HG03565 (cell line): ENCODE measurements at regions not wholly inside any gene's neighbourhood (a gene's known extent, or its start where the extent isn't known, plus 50 kb on each side); places are given as distances from the start of the nearest gene placed in this dataset.
"Not testable (repeated sequence)": the region's sequence is repeated elsewhere in the genome, so short reads cannot be mapped to it uniquely, and the experiment has no call there.

ENCODE experiments used
- ATAC-seq: cut with Tn5 transposase; IDR thresholded peaks from one replicate; pipeline ENCODE4 v1.9.1; 2021; ENCODE audit warnings: mild to moderate bottlenecking, moderate library complexity; ENCODE audit not compliant: unreplicated experiment

DNA sequence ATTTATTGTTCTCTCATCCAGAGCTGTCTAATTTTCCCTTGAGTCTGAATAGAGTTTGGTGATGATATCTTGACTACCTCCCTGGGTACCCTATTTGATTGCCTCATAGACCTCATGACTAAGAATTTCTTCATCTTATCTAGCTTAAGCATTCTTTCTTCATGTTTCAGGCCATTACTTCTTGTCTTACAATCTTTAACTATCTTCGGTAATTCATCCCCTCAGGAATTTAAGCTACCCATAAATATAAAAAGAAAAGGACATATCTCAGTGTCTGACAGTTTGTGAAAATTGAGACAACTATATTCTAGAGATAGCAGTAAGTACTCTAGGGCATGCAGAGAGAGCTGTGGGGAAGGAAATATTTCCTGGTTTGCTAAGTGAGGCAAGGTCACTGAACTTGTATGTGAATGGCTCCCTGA, 466.1 kb upstream of the GRID2 start:
- ATAC-seq = no peak

GRCh38 chr4:91838181-91838861, 465.4 kb upstream of the GRID2 start:
- ATAC-seq = no peak

DNA sequence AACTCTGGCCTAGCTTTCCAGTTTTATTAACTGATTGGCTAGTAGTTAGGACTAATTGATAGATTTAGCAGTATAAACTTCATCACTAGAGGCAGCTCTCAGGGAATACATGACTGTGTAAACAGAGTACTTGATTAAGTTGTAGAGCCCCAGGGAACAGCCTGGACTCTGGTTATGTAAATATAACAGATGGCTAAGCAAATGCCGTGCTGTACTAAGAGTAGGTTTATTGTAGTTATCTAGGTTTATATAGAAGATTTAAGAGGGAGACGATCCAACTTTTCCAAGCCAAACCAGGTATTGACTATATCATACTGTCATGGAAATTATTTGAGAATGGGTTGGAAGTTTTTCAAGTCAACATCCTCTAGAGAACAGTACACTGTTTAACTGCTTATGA, 463.4 kb upstream of the GRID2 start:
- ATAC-seq = no peak

DNA sequence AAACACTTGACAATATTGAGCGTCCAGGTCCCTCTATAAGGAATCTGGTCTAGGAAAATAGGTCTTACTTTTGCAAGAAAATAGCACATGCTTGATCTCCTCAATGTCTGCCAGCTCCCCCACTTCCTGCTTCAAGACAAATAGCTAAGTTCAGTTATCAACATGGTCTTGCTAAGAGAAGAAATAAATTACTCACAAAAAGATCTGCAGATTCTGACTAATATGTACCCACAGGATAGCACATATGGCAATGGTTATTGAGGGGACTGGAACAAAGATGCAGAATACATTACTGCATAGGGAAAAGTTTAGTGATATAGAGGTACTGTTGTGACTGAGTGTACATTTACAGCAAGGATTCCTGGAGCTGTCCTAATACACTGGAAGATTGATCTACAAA, 457.5 kb upstream of the GRID2 start:
- ATAC-seq = no peak

- no peak for ATAC-seq
Observed at GRCh38 chr4:91851456-91851855, 452.3 kb upstream of the GRID2 start.

- no peak for ATAC-seq
Observed at GRCh38 chr4:91887926-91888325, 415.8 kb upstream of the GRID2 start.

DNA sequence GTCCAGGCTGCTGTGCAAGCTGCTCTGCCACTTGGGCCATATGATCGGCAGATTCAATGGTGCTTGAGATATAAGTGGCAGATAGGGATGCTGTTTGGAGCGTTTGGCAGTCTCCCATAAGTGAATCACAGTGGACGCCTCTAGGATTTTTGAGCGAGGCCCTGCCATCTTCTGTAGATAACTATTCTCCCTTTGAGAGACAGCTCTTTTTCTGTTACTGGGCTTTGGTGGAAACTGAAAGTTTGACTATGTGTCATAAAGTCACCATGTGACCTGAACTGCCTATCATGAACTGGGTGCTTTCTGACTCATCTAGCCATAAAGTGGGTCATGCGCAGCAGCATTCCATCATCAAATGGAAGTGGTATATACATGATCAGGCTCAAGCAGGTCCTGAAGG, 412.5 kb upstream of the GRID2 start:
- ATAC-seq = not testable (repeated sequence)

GRCh38 chr4:91894006-91894405, 409.8 kb upstream of the GRID2 start:
- no peak for ATAC-seq

DNA sequence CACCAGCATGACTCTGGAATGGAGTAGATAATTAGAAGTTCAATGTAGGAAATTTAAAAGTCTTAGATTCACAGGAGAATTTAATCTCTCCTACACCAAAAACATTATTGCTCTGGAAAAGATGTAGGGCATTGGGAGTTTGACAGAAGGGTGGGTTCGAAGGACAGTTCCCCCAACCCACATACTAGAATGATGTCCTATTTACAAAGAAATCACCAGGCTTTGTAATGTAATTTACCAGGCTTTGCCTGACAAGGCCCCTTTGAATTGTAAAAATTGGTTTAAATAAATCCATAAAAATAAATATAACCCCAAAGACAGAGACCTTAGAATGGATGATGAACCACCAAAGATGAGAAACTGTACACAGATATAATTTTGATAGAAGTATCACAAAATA, 399.2 kb upstream of the GRID2 start:
- ATAC-seq = no peak

- no peak for ATAC-seq
Observed at GRCh38 chr4:91909963-91910362, 393.8 kb upstream of the GRID2 start.

DNA sequence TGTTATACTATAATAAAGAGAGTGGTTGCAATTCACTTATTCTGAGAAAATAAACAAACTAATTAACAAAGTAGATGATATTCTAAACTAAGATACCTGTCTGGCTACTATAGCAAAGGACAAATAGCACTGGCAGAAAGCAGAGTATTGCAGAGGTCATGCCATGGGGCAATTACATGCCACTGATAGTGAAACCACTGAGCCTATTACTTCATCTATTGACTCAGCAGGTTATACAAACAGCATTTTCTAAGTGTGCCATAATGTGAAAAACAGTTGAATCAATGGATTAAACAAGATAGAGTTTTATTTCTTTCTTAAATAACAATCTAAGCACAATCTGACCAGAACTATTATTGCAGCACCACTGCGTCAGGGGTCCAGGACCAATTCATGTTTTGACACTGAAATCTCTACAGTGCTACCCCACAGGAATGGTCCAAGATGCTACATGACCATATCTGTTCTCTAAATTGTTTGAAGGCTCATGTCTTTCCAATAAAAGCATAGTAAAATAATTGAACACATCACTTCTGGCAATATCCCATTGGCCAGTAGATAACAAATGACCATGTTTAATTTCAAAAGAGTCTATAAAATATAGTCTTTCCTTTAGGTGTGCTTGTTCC, 389.5 kb upstream of the GRID2 start:
- no peak for ATAC-seq

GRCh38 chr4:91916219-91916618, 387.5 kb upstream of the GRID2 start:
- no peak for ATAC-seq

DNA sequence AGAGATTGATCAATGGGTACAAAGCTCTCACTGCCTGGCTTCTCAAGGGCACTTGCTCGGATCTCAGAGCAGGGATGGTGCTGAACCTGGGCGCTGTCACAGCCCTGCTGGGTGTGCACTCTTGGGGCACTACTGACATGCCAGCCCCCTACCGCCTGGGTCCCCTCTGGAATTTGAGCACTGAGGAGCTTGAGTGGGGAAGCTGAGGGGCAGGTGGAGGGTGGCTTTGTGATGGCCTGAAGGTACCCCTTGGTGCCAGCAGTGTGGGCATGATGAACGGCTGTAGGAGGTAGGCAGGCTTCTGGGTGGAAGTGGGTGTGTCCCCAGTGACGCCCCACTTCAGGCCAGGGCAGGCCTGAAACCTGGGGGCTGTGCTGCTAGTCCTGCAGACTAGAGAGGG, 379.1 kb upstream of the GRID2 start:
- ATAC-seq = no peak

- no peak for ATAC-seq
Observed at GRCh38 chr4:91935217-91935616, 368.5 kb upstream of the GRID2 start.

- ATAC-seq = no peak
Observed at GRCh38 chr4:91936311-91936710, 367.5 kb upstream of the GRID2 start.

GRCh38 chr4:91957963-91958362, 345.8 kb upstream of the GRID2 start:
- ATAC-seq = no peak

GRCh38 chr4:91958596-91958995, 345.2 kb upstream of the GRID2 start:
- ATAC-seq = no peak

GRCh38 chr4:91961504-91961903, 342.3 kb upstream of the GRID2 start:
- ATAC-seq = no peak

- no peak for ATAC-seq
Observed at GRCh38 chr4:91963486-91963885, 340.3 kb upstream of the GRID2 start.

DNA sequence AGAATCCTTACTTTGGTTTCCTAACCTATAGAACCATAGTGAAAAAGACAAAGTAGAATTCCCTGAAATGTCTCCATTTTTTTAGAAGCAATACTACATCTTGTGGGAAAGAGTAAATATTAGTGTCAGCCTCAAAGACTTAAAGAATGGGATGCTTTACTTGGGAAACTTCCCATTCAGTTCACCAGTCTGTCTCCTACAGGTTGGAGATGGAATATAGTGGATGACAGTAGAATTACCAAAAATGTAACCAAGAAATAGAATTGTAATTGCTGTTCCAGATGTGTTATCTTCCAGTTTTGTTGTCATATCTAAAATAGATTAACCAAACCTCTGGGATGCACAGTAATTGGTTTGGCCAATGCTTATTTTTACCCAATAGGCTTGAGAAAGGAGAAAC, 338.6 kb upstream of the GRID2 start:
- ATAC-seq = no peak

DNA sequence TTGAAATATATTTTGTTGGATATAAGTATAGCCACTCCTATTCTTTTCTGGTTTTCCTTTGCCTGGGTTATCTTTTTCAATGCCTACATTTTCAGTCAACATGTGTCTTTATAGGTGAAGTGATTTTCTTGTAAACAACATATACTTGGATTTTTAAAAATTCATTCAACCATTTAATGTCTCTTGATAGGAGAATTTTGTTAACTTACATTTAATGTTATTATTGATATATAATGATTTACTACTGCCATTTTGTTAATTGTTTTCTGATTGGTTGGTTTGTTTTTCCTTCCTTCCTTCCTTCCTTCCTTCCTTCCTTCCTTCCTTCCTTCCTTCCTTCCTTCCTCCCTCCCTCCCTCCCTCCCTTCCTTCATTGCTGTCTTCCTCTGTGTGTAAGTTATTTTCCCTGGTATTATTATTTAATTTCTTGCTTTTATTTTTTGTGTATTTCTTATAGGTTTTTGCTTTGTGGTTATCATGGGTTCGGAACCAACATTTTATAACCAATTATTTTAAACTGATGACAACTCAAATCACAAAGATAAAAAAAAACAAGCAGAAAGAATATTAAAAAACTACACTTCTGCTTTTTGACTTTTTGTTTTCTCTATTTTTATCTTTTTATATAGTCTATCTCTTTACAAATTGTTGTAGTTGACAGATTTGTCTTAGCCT, 330.1 kb upstream of the GRID2 start:
- ATAC-seq = no peak

DNA sequence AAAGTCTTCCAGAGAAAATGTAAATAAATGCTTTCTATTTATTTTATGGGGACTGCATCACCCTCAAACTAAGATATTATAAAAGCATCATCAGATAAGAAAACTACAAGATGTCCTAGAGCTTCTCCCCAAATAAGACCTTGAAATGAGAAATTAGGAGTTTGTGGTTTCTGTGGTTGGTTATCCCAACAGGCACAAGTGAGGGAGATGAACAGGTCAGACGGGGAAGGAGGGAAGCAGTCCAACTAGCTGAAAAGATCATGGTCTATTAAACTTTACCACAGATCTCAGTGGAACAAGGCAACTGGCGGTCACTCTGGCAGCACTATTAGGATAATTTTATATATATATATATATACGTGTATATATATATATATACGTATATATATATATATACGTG, 319.3 kb upstream of the GRID2 start:
- no peak for ATAC-seq
